ENCODE measurements at regions not wholly inside any gene's neighbourhood (a gene's known extent, or its start where the extent isn't known, plus 50 kb on each side); places are given as distances from the start of the nearest gene placed in this dataset.

DNA sequence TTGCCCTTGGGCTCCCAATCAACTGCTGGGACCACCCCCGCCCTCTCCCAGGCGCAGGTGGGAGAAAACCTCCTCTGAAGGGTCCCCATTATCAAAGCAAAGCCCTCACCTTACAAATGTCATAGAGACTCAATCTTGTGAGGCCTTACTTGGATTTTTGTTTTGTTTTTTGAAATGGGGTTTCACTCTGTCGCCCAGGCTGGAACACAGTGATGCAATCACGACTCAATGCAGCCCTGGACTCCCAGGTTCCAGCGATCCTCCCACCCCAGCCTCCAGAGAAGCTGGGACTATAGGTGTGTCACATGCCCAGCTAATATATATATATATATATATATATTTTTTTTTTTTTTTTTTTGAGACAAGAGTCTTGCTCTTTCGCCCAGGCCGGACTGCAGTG, 57.5 kb upstream of the WIPI2 start:
- Histone ChIP-seq H3K9ac (ENCODE audit: extremely low read depth, insufficient read length, low read length) (no peak overlapping the region), H4K5ac (ENCODE audit: insufficient read length, low read depth, low read length) (no peak overlapping the region), H3K4ac (ENCODE audit: low read depth, low read length) (no peak overlapping the region), H2BK12ac (ENCODE audit: insufficient read length, low read depth, low read length) (no peak overlapping the region), H2BK15ac (ENCODE audit: low read depth, low read length) (no peak overlapping the region), H4K20me1 (ENCODE audit: control insufficient read depth, insufficient read depth, insufficient read length) (no peaks in the 10 kb centered on the region), H2BK20ac (ENCODE audit: low read depth, low read length, poor library complexity, severe bottlenecking) (no peak overlapping the region), H3K27me3 (ENCODE audit: insufficient read depth, low read length) (no peaks in the 10 kb centered on the region), H2BK120ac (ENCODE audit: low read depth, low read length, poor library complexity, severe bottlenecking) (no peak overlapping the region), H3K79me2 (ENCODE audit: insufficient read depth, low read length) (no peaks in the 10 kb centered on the region), H2AK5ac (ENCODE audit: insufficient read length, low read length) (no peak overlapping the region), H3K4me1 (ENCODE audit: insufficient read depth, low read length) (no peaks in the 10 kb centered on the region), H3K9me3 (ENCODE audit: control insufficient read depth, low read depth, low read length) (no peaks in the 10 kb centered on the region), H2AFZ (ENCODE audit: low read length) (no peak overlapping the region), H2BK5ac (ENCODE audit: insufficient read length, low read length) (no peak overlapping the region), H4K8ac (replicated peaks; ENCODE audit: insufficient read length, low read depth, low read length) (no peak overlapping the region), H3K79me1 (ENCODE audit: insufficient read depth, low read depth, low read length, poor library complexity, severe bottlenecking) (no peaks in the 10 kb centered on the region), H3K14ac (ENCODE audit: insufficient read depth, low read length) (no peak overlapping the region), H3K56ac (ENCODE audit: insufficient read length, low read depth, low read length) (no peak overlapping the region), H3K23me2 (ENCODE audit: insufficient read length, low read depth, low read length, poor library complexity, severe bottlenecking) (no peaks in the 10 kb centered on the region), H3K27ac (ENCODE audit: insufficient read length, low read depth, low read length) (no peak overlapping the region), H3K23ac (ENCODE audit: insufficient read length, low read depth, low read length) (no peak overlapping the region), H4K91ac (ENCODE audit: insufficient read length, low read depth, low read length) (no peak overlapping the region), H3K4me2 (ENCODE audit: insufficient read depth, insufficient read length, low read length) (no peak overlapping the region), H3T11ph (ENCODE audit: low read length) (no peak overlapping the region), H3K18ac (ENCODE audit: insufficient read length, low read depth, low read length) (no peak overlapping the region)
- H3K27ac Mint-ChIP-seq, result no peak overlapping the region
- no peaks in the 10 kb centered on the region for H3K9me3 Mint-ChIP-seq
- H3K27me3 Mint-ChIP-seq (ENCODE audit: low read depth), result peaks cover 7% of the 10 kb centered on the region
- DNase-seq, result no peak
- no peaks in the 10 kb centered on the region for H3K4me1 Mint-ChIP-seq
- H3K36me3 Mint-ChIP-seq (ENCODE audit: insufficient read depth in 1 of 3, low read depth in 3 of 3), result no peaks in the 10 kb centered on the region
- no CpG with 5 or more reads among the region's 7 CpGs for WGBS (ENCODE audit: extremely low coverage, insufficient read length, low lambda C conversion rate)
- TF ChIP-seq, protein P1, sequence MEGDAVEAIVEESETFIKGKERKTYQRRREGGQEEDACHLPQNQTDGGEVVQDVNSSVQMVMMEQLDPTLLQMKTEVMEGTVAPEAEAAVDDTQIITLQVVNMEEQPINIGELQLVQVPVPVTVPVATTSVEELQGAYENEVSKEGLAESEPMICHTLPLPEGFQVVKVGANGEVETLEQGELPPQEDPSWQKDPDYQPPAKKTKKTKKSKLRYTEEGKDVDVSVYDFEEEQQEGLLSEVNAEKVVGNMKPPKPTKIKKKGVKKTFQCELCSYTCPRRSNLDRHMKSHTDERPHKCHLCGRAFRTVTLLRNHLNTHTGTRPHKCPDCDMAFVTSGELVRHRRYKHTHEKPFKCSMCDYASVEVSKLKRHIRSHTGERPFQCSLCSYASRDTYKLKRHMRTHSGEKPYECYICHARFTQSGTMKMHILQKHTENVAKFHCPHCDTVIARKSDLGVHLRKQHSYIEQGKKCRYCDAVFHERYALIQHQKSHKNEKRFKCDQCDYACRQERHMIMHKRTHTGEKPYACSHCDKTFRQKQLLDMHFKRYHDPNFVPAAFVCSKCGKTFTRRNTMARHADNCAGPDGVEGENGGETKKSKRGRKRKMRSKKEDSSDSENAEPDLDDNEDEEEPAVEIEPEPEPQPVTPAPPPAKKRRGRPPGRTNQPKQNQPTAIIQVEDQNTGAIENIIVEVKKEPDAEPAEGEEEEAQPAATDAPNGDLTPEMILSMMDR (conservative IDR thresholded peaks at IDR 0.05), result no peak
- no peak overlapping the region for H3K4me3 Mint-ChIP-seq
